ENCODE measurements at regions not wholly inside any gene's neighbourhood (a gene's known extent, or its start where the extent isn't known, plus 50 kb on each side); places are given as distances from the start of the nearest gene placed in this dataset.

DNA sequence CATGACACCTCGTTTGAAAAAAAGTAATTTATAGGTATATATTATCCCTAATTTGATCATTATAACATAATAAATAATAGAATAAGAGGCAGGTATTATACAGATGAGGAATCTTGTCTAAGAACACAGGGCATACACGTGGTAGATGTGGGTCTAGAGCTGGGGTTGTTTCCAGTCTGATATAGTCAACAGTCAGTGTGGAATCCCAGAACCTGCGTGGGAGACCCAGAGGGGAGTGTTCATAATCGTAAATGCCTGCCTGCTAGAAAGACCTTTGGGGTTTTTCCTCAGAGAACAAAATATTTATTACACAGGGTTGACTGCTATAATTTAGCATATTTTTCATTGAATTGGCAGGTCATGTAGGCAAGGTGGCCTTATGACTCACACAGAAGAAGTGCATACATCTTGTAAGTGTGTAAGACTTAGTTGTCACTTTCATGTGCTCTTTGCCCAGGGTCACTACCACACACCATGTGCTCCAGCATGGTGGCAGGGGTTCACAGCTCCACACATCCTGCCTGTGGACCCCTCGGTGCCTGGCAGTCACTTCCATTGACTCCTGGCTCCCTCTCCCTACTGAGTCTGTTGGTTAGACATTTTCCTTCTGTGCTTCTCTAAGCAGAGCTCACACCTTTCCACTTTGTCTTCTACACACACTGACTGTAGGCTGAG is 94.9 kb upstream of the IKZF1 start:
- no peak for DNase-seq (ENCODE audit: low read depth)

DNA sequence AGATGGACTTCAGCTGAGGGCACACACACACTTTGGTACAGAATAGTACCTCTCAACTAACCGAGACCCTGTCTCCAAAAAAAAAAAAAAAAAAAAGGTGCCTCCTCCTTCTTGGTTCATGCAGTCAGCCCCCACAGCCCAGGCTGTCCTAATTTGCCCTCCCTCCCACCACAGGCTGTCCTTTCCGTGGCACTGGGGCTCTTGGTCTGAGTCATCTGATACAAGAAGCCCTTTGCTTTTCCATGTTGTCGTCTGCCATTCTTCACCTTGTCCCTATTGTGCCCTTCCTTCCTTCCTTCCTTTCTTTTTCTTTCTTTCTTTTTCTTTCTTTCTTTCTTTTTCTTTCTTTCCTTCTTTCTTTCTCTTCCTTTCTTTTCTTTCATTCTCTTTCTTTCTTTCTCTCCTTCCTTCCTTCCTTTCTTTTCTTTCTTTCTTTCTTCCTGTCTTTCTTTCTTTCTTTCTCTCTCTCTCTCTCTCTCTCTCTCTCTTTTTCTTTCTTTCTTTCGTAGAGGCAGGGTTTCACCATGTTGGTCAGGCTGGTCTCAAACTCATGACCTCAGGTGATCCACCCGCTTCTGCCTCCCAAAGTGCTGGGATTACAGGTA is 96.0 kb upstream of the IKZF1 start:
- DNase-seq (ENCODE audit: low read depth), result no peak

DNA sequence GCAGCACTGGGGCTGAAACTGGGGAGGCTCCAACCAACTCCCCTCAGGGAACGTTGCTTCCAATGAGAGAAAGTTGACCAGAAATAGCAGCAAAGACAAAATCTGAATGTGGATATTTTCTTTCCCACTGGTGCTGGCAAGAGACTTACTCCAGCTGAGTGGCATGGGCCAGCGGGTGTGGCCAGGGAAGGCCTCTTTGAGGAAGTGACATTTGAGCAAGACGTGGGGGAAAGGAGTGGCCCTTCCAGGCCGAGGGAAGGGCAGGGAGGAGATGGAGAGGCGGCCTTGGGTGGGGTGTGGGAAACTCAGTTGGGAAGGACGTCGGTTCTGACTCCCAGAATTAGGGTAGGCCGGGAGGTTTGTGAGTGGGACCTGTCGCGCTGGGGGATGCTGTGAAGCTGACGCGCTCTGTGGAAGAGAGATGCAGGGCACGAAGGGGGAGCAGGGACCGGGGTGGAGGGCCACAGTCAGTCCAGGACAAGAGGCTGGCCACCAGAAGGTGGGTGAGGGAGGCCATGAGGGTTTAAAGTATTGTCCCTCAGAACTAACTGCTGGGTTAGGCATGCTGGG is 96.7 kb upstream of the IKZF1 start:
- DNase-seq (ENCODE audit: low read depth), result no peak

DNA sequence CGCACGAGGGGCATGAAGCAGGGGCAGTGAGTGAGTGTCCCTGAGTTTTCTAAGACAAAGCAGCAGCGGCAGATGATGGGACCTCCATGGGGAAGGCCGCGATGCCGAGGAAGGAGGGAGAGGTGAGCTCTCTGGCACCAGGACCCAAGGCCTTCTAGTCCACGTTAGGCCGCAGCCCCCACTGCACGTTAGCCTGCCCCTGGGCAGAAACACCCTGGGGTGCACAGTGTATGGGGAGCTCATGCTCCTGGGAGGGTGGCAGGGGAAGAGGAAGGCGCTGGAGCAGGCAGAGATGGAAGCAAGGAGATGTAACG is 97.3 kb upstream of the IKZF1 start:
- DNase-seq (ENCODE audit: low read depth), result no peak

DNA sequence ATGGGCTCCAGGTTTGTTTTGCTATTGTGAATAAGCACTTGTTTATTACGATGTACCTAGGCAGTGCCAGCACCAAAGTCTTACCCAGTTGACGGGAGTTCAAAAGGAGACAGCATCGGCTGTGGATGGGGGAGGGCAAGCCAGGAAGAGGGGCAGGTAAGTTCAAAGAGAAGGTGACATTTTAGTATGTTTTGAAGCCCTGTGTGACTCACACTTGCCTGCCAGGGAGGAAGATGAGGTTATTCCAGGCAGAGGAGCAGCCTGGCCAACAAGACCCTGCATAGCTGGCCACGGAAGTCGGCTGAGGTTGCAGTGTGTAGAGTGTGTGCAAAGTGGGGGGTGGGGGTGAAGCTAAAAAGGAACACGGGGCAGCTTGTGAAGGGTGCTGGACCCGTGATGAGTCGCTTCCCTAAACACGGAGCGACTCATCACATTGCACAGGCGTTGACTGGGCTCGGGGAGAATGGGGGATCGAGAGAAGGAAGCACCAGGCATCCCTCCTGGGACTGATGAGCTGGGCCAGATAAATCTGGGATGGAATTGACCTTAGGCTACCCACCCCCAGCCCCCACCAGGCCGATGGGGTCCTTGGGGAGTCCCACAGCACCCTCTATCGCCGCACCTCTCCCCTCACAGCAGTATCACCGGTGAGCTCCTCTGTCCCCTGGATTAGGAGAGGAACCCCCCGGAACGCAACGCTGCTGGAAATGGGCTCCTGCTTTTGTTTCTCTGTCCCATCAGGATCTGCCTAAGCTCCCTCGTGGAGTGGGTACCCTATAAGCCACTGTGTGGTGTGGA is 97.9 kb upstream of the IKZF1 start:
- no peak for DNase-seq (ENCODE audit: low read depth)

DNA sequence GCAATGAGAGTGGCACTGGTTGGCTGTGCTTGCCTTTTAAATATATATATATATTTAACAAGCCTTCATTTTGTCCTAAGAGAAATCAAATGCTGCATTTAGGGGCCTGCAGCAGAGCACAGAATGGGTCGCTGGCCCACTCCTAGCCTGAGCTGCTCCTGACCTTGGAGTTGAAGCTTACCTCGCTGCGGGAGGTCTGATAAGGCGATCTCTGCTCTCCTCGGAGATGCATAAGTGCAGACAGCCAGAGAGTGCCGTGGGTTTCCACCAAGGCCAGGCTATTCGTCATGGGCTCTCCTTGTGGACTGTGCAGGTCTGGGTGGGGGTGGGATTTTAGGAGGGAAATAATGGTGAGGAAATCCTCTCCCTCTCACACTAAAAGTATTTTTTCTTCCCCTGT is 99.5 kb upstream of the IKZF1 start:
- DNase-seq (ENCODE audit: low read depth), result no peak

DNA sequence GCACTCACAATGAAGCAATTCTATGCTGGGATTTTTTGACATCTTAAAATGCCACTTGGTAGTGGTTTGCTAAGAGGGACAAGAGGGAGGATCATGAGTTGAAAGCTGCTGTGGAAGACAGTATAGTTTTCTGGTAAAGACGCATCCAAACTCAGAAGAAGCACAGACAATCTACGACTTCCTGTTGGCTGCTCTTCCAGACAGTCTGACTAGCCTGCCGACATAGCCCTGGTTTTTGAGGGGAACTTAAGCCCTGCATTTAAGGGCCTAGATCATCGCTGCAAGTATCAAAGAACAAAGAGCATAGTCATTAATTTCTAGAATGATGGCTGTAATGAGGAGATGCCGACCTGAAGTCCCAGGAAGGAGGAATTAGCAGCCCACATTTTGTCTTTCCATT is 99.9 kb upstream of the IKZF1 start:
- DNase-seq (ENCODE audit: low read depth), result no peak

DNA sequence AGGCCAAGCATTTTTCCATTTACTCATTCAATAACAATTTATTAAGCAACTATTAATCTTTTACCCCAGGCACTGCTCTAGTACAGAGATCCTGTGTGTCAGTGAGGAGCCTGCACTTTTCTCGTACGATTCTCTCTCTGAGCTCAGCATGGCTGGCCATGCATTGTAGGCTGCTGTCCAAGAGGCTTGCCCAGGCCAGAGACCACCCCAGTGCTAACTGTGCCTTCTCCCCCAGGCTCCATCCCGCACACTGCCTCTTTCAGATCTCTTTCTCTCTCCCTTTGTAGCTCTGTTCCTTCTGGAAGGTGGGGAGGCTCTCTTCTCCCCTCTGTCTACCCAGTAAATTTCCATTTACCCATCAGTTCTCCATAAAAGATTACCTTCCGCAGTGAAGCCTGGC is 101.0 kb upstream of the IKZF1 start:
- DNase-seq (ENCODE audit: low read depth), result no peak

DNA sequence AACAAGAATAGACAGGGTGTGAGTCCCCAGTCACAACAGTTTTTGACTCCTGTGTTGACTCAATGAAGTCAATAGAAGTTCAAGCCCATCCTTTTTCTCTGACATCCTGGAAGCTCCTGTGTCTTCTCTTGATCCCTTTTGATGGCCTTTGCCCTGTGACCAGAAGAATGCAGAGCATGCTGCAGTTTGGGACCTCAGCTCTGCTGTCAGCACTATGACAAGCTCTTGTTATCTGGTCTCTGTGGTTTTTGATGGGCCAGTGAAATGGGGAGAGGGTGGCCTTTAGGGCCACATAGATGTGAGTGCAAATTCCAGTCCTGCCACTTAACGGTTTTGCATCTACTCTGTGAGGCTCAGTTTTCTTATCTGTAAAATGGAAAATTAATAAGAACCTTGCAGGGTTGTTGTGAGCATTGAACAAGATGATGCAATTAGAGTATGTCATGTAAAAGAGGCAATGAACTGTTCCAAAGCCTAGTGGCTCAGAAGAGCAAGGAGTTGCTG is 102.4 kb upstream of the IKZF1 start:
- DNase-seq (ENCODE audit: low read depth), result no peak

DNA sequence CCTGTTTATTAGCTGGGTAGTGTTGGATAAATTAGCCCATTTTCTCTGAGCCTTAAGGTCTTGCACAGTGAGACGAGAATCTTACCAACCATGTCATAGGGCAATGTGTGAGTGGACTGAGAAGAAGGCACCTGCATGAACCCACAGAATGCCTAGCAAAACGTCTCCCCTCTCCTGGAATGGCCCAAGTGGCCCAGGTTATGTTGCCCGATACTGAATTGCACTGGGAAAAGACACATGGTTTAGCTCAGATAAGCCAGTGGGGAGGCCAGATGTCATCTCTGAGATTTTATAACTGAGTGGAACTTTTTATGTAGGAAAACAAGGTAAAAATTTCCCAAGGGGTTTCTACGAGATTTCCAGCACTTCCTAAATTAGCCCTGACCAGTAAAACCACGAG is 104.7 kb upstream of the IKZF1 start:
- no peak for DNase-seq (ENCODE audit: low read depth)

DNA sequence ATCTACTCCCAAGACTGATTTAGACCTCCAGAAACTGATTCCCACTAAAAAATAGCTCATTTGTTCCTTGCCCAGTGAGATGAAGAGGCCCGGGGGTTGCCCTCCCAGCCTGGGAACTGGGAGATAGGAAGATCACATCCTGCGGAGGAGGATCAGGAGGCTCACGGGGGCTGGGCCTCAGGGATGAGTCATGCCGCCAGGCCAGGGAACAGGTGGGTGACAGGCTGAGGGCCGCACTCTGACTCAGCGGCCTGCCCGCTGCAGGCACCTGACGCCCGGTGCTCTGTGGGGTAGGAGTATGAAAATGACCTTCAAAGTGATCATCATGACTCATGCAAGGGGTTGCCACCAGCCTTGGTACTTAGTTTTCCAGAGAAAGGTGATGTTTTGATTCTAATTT is 104.5 kb upstream of the ZPBP start:
- no peak for DNase-seq (ENCODE audit: low read depth)

DNA sequence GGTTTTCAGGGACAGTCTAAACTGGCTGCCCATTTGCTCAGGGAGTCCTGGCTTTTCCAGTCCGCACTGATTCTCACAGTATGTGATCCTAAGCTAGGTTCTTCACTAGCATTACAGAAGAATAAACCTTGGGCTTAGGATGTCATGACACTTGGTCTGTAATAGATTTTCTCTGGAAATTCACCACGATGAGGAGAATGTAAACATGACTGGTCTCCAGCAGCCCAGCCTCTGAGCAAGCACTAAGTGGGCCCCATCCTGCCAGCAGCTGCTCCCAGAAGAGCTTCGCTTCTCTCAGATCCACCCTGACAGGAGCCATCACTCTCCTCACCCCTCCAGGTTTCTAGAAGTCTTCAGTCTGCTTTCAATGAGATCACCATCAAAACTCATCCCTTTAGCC is 103.7 kb upstream of the ZPBP start:
- no peak for DNase-seq (ENCODE audit: low read depth)

DNA sequence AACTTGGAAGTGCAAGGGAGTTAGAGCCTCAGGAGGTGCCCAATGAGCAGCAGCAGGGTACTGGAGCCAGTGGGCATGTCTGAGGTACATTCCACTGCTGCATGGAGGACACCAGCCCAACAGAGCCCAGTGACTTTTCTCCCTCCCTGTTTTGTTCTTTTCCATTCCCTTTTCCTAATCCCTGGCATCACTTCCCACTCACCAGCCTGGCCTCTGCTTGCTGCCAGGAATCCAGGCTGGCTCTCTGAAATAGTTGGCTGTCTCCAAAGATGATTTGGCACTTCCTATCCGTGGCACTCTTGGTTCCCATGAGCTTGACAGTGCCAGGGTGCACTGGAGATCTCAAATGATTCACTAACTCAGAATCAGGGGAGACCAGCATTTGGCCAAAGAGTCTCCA is 97.7 kb upstream of the ZPBP start:
- DNase-seq (ENCODE audit: low read depth), result no peak

DNA sequence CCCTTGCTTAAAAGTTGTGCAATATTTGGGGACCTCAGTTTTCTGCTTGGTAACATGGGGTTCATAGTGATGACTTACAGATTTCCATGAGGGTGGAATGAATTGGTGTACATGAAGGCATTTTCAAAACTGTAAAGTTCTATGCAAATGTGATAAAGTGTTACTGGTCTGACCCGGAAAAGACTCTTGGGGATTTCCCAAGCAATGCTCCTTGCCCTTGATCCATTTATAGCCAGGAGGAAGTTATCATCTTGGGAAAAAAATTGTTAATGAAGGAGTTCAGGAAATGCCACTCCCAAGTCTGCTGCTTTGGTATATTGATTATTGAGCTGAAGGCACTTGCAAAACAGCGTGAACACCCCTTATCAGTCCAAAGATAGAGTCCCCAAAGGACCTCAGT is 96.3 kb upstream of the ZPBP start:
- no peak for DNase-seq (ENCODE audit: low read depth)

DNA sequence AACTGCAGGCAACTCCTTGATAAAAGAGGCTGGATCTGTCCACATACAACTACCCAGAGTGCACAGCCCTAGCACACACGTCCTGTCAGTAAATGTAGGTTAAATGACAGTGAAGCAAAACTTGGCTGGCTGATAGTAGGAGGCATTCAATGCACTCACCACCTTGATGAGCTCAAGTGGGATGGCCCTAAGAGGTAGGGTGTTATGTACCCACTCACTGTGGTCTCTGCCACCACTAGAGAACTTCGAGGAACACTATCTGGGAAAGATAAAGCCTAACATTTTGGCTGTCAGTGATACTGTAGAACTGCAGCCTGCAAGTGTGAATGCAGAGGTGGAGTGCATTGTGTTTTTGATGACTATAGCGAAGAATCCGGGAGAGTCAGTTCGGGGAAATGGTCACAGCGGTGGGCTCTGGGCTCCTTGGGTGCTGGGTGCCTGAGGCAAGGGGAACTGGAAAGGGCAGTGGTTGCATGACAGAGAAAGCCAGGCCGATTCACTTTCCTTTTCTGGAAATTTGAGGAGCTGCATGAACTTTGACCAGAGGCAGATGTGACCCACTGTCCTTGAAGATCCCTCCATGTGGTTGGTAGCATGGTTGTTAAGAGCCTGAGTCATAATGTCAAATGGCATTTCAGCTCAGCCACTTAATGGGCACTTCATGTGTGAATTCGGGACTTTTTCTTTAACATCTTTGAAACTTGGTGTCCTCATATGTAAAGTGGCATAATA is 93.1 kb upstream of the ZPBP start:
- no peak for DNase-seq (ENCODE audit: low read depth)

DNA sequence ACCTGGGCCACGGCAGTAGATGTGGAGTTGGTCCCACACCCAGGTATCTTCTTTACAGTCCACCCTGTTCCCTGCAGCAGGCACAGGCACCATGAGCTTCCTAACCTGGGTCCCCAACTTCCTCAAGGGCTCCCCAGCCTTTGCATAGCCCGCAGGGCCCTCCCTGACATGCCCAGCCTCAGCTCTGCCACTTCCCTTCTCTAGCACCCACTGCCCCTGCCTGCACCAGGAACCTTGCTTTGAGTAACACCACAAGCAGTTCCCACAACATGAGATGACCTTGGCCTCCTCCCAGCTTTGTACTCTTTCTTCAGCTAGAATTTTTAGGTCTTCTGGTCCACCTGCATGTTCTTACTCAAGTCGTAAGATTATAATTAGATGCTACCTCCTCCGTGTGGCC is 92.2 kb upstream of the ZPBP start:
- no peak for DNase-seq (ENCODE audit: low read depth)

DNA sequence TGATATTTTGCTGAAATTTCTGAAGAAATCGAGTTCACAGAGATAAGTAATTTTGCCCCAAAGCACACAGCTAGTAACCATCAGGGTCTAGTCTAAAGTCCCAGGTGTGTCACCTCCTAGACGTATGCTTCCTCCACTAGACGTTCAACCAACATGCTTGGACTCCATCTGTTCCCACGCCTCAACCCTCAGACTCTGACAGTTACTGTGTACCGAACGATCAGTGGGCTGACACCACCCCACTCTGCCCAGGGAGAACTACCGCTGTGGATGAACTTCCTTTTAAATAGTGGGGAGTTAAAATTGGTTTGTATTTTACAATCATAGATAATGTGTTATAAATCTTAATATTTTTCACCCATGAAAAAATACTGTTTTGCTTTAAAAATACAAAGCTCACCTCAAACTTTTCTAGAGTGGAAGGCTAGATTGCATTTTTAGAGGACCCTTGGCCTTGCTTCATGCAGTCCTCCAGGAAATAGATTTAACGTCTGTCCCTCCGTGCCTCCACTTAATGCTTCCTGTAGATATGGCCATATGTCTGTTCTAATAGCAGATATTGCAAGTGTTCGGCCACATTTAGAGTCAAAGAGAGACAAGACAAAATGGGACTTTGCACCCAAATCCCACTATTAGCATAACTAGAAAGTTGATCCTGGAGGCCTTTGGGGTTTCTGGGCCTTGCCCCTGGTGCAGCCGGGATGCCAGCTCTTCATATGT is 91.4 kb upstream of the ZPBP start:
- DNase-seq (ENCODE audit: low read depth), result no peak

DNA sequence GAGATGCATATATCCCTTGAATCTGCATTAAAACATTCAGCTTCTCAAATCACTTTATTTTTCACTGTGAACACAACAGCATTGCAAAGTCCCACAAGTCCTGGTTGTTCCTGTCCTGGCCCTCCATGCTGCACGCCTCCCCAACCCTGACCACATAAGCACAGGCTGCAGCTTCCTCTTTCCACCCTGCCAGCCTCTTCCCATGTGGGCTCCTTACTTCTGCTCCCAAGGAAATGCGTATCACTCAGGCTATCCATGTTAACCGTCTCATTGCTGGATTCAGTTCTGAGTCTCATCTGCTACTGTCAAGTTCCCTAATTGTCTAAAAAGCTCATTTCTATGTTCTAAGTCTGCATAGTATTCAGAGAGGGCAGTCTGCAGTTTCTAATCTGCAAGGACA is 89.7 kb upstream of the ZPBP start:
- no peak for DNase-seq (ENCODE audit: low read depth)

DNA sequence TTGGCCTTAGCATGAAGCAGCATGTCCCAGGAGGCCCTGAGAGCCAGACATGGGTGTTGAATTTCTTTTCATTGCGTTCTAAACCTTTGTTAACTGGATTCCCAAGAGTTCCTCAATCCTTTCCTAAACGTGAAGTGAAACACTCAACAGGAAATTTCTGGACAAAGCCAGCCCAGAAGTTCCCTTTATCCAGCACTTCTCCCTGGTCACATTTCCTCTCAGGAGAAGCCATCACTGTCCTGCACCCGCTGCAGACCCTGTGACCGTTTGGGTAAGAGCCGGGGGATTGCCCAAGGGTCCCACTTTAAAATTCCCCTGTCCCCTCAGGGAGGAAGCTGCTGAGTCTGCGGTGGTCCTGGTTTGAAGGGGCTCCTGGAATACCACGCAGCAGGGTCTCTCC is 88.0 kb upstream of the ZPBP start:
- no peak for DNase-seq (ENCODE audit: low read depth)

DNA sequence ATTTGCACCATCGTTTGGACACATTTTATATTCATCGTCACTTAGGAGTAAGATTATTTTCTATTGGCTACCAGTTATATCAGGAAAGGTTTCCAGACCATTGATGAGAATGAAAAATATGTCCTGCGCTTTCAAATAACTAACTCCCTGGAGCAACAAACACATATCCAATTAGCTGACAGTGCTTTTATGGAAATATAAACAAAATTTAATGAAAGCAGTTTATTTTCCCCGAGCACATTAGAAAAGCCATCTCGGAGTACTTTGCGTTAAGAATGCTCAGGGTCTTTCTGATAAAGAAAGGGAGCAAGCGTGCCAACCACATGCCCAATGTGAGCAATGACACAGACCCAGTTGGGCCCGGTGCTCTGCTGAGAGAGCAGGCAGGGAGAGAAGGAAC is 85.1 kb upstream of the ZPBP start:
- no peak for DNase-seq (ENCODE audit: low read depth)

DNA sequence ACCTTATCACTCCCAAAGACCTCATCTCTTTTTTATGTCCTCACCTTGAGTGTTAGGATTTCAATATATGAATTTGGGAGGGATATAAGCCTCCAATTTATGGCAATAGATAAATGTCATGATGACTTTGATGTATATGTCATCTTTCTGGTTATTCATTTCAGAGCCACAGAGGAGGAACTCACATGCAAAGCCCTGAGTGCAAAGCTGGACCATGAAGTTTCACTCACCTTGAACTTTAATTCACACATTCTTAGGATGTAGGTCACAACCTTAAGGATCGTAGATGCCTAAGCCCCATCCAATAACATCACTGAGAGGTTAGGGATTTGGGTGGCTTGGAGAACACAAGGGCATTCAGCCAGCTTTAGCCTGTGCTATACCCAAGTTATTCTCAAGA is 81.9 kb upstream of the ZPBP start:
- DNase-seq (ENCODE audit: low read depth), result no peak
